WTC11 (cell line): ENCODE measurements at regions not wholly inside any gene's neighbourhood (a gene's known extent, or its start where the extent isn't known, plus 50 kb on each side); places are given as distances from the start of the nearest gene placed in this dataset.

Experiments used
- ATAC-seq: fragments of 200-7000 bp; cut with Tn5 transposase; 2 replicates; pipeline ENCODE4 v1.10.0; 2021; ENCODE audit warnings: mild to moderate bottlenecking, moderate library complexity
- CTCF ChIA-PET: fragments of 300-600 bp; sonication (Branson Sonifier 250); formaldehyde crosslinking; loops from one replicate; lab custom pipeline; 2021; ENCODE audit warnings: antibody characterized with exemption; lab: Charles Lee
- POLR2A ChIA-PET: fragments of 350-600 bp; sonication (Branson Sonifier 250); formaldehyde crosslinking; loops from one replicate; lab custom pipeline; 2021; ENCODE audit warnings: antibody characterized with exemption; lab: Charles Lee
- DNase-seq: peaks from one replicate; pipeline ENCODE4 v3.0.0; 2021; ENCODE audit warnings: low spot score
- H3K27ac Mint-ChIP-seq: 2 replicates; pipeline ENCODE4 v1.8.0; 2021; ENCODE audit warnings: mixed read lengths
- H3K27me3 Mint-ChIP-seq: 2 replicates; pipeline ENCODE4 v1.8.0; 2021; ENCODE audit warnings: low read depth, mild to moderate bottlenecking, moderate library complexity, mixed read lengths
- H3K36me3 Mint-ChIP-seq: 2 replicates; pipeline ENCODE4 v1.8.0; 2021; ENCODE audit warnings: mixed read lengths
- H3K4me1 Mint-ChIP-seq: 2 replicates; pipeline ENCODE4 v1.8.0; 2022; ENCODE audit warnings: mixed read lengths
- H3K4me3 Mint-ChIP-seq: 2 replicates; pipeline ENCODE4 v1.8.0; 2021; ENCODE audit warnings: mild to moderate bottlenecking, moderate library complexity, mixed read lengths
- H3K9me3 Mint-ChIP-seq: 2 replicates; pipeline ENCODE4 v1.8.0; 2021; ENCODE audit warnings: mixed read lengths
- ESRRA ChIP-seq: sonication (generic); formaldehyde crosslinking; IDR thresholded peaks from 2 replicates; pipeline ENCODE4 v1.8.1; 2022; ENCODE audit warnings: mild to moderate bottlenecking, missing genetic modification reagents, borderline replicate concordance
- FOXK1 ChIP-seq: sonication (generic); formaldehyde crosslinking; IDR thresholded peaks from 2 replicates; pipeline ENCODE4 v1.8.0; 2022; ENCODE audit warnings: mild to moderate bottlenecking, moderate library complexity, missing genetic modification reagents
- IRF2 ChIP-seq: sonication (generic); formaldehyde crosslinking; IDR thresholded peaks from 2 replicates; pipeline ENCODE4 v1.8.0; 2022; ENCODE audit warnings: low read depth, missing genetic modification reagents, borderline replicate concordance
- MXD4 ChIP-seq: fragments of 250-450 bp; sonication (Bioruptor Pico); IDR thresholded peaks from 2 replicates; pipeline ENCODE4 v1.8.0; 2021; ENCODE audit warnings: mild to moderate bottlenecking, moderate library complexity, borderline replicate concordance
- MYBL2 ChIP-seq: sonication (generic); formaldehyde crosslinking; IDR thresholded peaks from 2 replicates; pipeline ENCODE4 v1.8.1; 2023; ENCODE audit warnings: mild to moderate bottlenecking, moderate library complexity, missing genetic modification reagents
- NFYB ChIP-seq: sonication (generic); formaldehyde crosslinking; conservative IDR thresholded peaks from 2 replicates; pipeline ENCODE4 v1.8.0; 2022; ENCODE audit warnings: low read depth, missing genetic modification reagents
- NR2C2 ChIP-seq: sonication (generic); formaldehyde crosslinking; IDR thresholded peaks from 2 replicates; pipeline ENCODE4 v1.8.0; 2022; ENCODE audit warnings: mild to moderate bottlenecking, missing genetic modification reagents
- SOX15 ChIP-seq: fragments of 250-450 bp; sonication (Bioruptor Pico); IDR thresholded peaks from 2 replicates; pipeline ENCODE4 v1.9.0; 2021; ENCODE audit warnings: mild to moderate bottlenecking
- TEAD4 ChIP-seq: sonication (generic); formaldehyde crosslinking; IDR thresholded peaks from 2 replicates; pipeline ENCODE4 v1.8.0; 2022; ENCODE audit warnings: mild to moderate bottlenecking, missing genetic modification reagents
- ZNF121 ChIP-seq: sonication (generic); formaldehyde crosslinking; IDR thresholded peaks from 2 replicates; pipeline ENCODE4 v1.8.0; 2023; ENCODE audit warnings: missing genetic modification reagents
- ZNF232 ChIP-seq: sonication (generic); formaldehyde crosslinking; IDR thresholded peaks from 2 replicates; pipeline ENCODE4 v1.8.0; 2022; ENCODE audit warnings: mild to moderate bottlenecking, missing genetic modification reagents
- ZNF416 ChIP-seq: fragments of 250-450 bp; sonication (Bioruptor Pico); IDR thresholded peaks from 2 replicates; pipeline ENCODE4 v1.9.0; 2021; ENCODE audit warnings: mild to moderate bottlenecking, inconsistent platforms
- ZNF671 ChIP-seq: fragments of 250-450 bp; sonication (Bioruptor Pico); IDR thresholded peaks from 2 replicates; pipeline ENCODE4 v1.8.0; 2021; ENCODE audit warnings: mild to moderate bottlenecking
- TF ChIP-seq, protein P1 (sequence below): sonication (generic); formaldehyde crosslinking; IDR thresholded peaks from 2 replicates; pipeline ENCODE4 v1.8.0; 2022; ENCODE audit warnings: mild to moderate bottlenecking, missing genetic modification reagents
- TF ChIP-seq, protein P2 (sequence below): fragments of 250-450 bp; sonication (Bioruptor Pico); IDR thresholded peaks from 2 replicates; pipeline ENCODE4 v2.1.2; 2022; ENCODE audit warnings: mild to moderate bottlenecking, moderate library complexity
- TF ChIP-seq, protein P3 (sequence below): sonication (generic); formaldehyde crosslinking; conservative IDR thresholded peaks from 2 replicates; pipeline ENCODE4 v1.8.1; 2022; ENCODE audit warnings: mild to moderate bottlenecking, missing genetic modification reagents
- TF ChIP-seq, protein P4 (sequence below): sonication (generic); formaldehyde crosslinking; IDR thresholded peaks from 2 replicates; pipeline ENCODE4 v1.8.1; 2023; ENCODE audit warnings: mild to moderate bottlenecking, missing genetic modification reagents, borderline replicate concordance
- TF ChIP-seq, protein P5 (sequence below): sonication (generic); formaldehyde crosslinking; IDR thresholded peaks from 2 replicates; pipeline ENCODE4 v1.8.0; 2023; ENCODE audit warnings: missing genetic modification reagents, mild to moderate bottlenecking, borderline replicate concordance
- TF ChIP-seq, protein P6 (sequence below): sonication (generic); formaldehyde crosslinking; IDR thresholded peaks from 2 replicates; pipeline ENCODE4 v1.8.0; 2023; ENCODE audit warnings: mild to moderate bottlenecking, missing genetic modification reagents
- TF ChIP-seq, protein P7 (sequence below): sonication (generic); formaldehyde crosslinking; IDR thresholded peaks from 2 replicates; pipeline ENCODE4 v1.8.1; 2022; ENCODE audit warnings: low read depth, missing genetic modification reagents, borderline replicate concordance

DNA sequence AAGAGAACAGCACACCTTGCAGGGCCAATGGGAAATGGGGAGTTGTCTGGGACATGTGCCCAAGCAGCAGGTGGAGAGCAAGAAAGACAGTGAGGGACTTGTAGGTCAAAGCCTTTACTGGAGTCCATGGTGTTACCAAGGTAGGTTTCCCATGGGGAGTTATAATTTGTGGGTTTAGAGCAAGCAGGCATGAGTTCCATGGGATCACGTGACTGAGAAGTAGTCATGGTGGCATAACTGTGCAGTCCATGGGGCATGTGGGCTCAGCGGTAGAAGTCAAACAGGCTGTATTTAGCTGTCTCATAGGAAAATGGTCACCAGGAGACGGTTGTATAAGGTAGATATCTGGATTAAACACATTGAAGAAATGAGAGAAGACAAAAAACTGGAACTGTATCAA, 715.1 kb downstream of the SLITRK1 start:
- DNase-seq: no peak
- H3K9me3 Mint-ChIP-seq: peaks cover 12% of the 10 kb centered on the region
- no peak overlapping the region for H3K27ac Mint-ChIP-seq
- CTCF ChIA-PET: no interaction called here
- H3K4me1 Mint-ChIP-seq: no peaks in the 10 kb centered on the region
- no peak for ATAC-seq
- TF ChIP-seq, protein P1, sequence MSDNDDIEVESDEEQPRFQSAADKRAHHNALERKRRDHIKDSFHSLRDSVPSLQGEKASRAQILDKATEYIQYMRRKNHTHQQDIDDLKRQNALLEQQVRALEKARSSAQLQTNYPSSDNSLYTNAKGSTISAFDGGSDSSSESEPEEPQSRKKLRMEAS: no peak
- no peak for TF ChIP-seq MXD4 (CRISPR knock-in tag)
- TF ChIP-seq, protein P2, sequence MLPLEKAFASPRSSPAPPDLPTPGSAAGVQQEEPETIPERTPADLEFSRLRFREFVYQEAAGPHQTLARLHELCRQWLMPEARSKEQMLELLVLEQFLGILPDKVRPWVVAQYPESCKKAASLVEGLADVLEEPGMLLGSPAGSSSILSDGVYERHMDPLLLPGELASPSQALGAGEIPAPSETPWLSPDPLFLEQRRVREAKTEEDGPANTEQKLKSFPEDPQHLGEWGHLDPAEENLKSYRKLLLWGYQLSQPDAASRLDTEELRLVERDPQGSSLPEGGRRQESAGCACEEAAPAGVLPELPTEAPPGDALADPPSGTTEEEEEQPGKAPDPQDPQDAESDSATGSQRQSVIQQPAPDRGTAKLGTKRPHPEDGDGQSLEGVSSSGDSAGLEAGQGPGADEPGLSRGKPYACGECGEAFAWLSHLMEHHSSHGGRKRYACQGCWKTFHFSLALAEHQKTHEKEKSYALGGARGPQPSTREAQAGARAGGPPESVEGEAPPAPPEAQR (CRISPR knock-in tag): no peak
- TF ChIP-seq ESRRA (CRISPR knock-in tag): no peak
- TF ChIP-seq FOXK1 (CRISPR knock-in tag): no peak
- TF ChIP-seq, protein P3, sequence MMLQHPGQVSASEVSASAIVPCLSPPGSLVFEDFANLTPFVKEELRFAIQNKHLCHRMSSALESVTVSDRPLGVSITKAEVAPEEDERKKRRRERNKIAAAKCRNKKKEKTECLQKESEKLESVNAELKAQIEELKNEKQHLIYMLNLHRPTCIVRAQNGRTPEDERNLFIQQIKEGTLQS: no peak
- no peak for TF ChIP-seq ZNF416 (CRISPR knock-in tag)
- no peak for TF ChIP-seq TEAD4 (CRISPR knock-in tag)
- TF ChIP-seq, protein P4, sequence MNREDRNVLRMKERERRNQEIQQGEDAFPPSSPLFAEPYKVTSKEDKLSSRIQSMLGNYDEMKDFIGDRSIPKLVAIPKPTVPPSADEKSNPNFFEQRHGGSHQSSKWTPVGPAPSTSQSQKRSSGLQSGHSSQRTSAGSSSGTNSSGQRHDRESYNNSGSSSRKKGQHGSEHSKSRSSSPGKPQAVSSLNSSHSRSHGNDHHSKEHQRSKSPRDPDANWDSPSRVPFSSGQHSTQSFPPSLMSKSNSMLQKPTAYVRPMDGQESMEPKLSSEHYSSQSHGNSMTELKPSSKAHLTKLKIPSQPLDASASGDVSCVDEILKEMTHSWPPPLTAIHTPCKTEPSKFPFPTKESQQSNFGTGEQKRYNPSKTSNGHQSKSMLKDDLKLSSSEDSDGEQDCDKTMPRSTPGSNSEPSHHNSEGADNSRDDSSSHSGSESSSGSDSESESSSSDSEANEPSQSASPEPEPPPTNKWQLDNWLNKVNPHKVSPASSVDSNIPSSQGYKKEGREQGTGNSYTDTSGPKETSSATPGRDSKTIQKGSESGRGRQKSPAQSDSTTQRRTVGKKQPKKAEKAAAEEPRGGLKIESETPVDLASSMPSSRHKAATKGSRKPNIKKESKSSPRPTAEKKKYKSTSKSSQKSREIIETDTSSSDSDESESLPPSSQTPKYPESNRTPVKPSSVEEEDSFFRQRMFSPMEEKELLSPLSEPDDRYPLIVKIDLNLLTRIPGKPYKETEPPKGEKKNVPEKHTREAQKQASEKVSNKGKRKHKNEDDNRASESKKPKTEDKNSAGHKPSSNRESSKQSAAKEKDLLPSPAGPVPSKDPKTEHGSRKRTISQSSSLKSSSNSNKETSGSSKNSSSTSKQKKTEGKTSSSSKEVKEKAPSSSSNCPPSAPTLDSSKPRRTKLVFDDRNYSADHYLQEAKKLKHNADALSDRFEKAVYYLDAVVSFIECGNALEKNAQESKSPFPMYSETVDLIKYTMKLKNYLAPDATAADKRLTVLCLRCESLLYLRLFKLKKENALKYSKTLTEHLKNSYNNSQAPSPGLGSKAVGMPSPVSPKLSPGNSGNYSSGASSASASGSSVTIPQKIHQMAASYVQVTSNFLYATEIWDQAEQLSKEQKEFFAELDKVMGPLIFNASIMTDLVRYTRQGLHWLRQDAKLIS (CRISPR knock-in tag): no peak
- no peak for TF ChIP-seq NR2C2
- TF ChIP-seq, protein P5, sequence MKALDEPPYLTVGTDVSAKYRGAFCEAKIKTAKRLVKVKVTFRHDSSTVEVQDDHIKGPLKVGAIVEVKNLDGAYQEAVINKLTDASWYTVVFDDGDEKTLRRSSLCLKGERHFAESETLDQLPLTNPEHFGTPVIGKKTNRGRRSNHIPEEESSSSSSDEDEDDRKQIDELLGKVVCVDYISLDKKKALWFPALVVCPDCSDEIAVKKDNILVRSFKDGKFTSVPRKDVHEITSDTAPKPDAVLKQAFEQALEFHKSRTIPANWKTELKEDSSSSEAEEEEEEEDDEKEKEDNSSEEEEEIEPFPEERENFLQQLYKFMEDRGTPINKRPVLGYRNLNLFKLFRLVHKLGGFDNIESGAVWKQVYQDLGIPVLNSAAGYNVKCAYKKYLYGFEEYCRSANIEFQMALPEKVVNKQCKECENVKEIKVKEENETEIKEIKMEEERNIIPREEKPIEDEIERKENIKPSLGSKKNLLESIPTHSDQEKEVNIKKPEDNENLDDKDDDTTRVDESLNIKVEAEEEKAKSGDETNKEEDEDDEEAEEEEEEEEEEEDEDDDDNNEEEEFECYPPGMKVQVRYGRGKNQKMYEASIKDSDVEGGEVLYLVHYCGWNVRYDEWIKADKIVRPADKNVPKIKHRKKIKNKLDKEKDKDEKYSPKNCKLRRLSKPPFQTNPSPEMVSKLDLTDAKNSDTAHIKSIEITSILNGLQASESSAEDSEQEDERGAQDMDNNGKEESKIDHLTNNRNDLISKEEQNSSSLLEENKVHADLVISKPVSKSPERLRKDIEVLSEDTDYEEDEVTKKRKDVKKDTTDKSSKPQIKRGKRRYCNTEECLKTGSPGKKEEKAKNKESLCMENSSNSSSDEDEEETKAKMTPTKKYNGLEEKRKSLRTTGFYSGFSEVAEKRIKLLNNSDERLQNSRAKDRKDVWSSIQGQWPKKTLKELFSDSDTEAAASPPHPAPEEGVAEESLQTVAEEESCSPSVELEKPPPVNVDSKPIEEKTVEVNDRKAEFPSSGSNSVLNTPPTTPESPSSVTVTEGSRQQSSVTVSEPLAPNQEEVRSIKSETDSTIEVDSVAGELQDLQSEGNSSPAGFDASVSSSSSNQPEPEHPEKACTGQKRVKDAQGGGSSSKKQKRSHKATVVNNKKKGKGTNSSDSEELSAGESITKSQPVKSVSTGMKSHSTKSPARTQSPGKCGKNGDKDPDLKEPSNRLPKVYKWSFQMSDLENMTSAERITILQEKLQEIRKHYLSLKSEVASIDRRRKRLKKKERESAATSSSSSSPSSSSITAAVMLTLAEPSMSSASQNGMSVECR (CRISPR knock-in tag): no peak
- TF ChIP-seq NFYB: no peak
- TF ChIP-seq, protein P6, sequence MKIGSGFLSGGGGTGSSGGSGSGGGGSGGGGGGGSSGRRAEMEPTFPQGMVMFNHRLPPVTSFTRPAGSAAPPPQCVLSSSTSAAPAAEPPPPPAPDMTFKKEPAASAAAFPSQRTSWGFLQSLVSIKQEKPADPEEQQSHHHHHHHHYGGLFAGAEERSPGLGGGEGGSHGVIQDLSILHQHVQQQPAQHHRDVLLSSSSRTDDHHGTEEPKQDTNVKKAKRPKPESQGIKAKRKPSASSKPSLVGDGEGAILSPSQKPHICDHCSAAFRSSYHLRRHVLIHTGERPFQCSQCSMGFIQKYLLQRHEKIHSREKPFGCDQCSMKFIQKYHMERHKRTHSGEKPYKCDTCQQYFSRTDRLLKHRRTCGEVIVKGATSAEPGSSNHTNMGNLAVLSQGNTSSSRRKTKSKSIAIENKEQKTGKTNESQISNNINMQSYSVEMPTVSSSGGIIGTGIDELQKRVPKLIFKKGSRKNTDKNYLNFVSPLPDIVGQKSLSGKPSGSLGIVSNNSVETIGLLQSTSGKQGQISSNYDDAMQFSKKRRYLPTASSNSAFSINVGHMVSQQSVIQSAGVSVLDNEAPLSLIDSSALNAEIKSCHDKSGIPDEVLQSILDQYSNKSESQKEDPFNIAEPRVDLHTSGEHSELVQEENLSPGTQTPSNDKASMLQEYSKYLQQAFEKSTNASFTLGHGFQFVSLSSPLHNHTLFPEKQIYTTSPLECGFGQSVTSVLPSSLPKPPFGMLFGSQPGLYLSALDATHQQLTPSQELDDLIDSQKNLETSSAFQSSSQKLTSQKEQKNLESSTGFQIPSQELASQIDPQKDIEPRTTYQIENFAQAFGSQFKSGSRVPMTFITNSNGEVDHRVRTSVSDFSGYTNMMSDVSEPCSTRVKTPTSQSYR (CRISPR knock-in tag): no peak
- TF ChIP-seq ZNF232 (CRISPR knock-in tag): no peak
- no peak for TF ChIP-seq ZNF121
- no peak for TF ChIP-seq MYBL2 (CRISPR knock-in tag)
- no peak for TF ChIP-seq SOX15 (CRISPR knock-in tag)
- TF ChIP-seq, protein P7, sequence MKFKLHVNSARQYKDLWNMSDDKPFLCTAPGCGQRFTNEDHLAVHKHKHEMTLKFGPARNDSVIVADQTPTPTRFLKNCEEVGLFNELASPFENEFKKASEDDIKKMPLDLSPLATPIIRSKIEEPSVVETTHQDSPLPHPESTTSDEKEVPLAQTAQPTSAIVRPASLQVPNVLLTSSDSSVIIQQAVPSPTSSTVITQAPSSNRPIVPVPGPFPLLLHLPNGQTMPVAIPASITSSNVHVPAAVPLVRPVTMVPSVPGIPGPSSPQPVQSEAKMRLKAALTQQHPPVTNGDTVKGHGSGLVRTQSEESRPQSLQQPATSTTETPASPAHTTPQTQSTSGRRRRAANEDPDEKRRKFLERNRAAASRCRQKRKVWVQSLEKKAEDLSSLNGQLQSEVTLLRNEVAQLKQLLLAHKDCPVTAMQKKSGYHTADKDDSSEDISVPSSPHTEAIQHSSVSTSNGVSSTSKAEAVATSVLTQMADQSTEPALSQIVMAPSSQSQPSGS: no peak
- TF ChIP-seq ZNF671 (CRISPR knock-in tag): no peak
- TF ChIP-seq IRF2 (CRISPR knock-in tag): no peak
- no peaks in the 10 kb centered on the region for H3K27me3 Mint-ChIP-seq
- POLR2A ChIA-PET: no interaction called here
- H3K36me3 Mint-ChIP-seq: 0 out of 2 replicates have a peak, but pooled peaks cover 5% of the 10 kb centered on the region
- no peak overlapping the region for H3K4me3 Mint-ChIP-seq
